ENCODE measurements at regions not wholly inside any gene's neighbourhood (a gene's known extent, or its start where the extent isn't known, plus 50 kb on each side); places are given as distances from the start of the nearest gene placed in this dataset.
"Not testable (repeated sequence)": the region's sequence is repeated elsewhere in the genome, so short reads cannot be mapped to it uniquely, and the experiment has no call there.

- Histone ChIP-seq H3K27me3 (ENCODE audit: control insufficient read depth, insufficient read depth, low read length) (no peaks in the 10 kb centered on the region), H3K9ac (ENCODE audit: insufficient read depth, low read length) (no peak overlapping the region), H3K9me3 (ENCODE audit: control insufficient read depth, insufficient read depth, low read depth, low read length) (no peaks in the 10 kb centered on the region), H4K20me1 (ENCODE audit: control insufficient read depth, extremely low read depth, insufficient read depth, low read length) (no peaks in the 10 kb centered on the region), H3K4me1 (ENCODE audit: control insufficient read depth, extremely low read depth, insufficient read depth, low read length) (no peaks in the 10 kb centered on the region), H3K79me2 (ENCODE audit: control insufficient read depth, insufficient read depth, low read length) (no peaks in the 10 kb centered on the region), H3K4me2 (ENCODE audit: extremely low read depth, insufficient read depth, low read length) (no peak overlapping the region), H3K4me3 (replicated peaks in 1 of 4; ENCODE audit: control extremely low read depth in 1 of 4, insufficient read depth in 1 of 4, low read depth in 3 of 4, low read length in 4 of 4) (no peak overlapping the region), H2AFZ (ENCODE audit: low read length) (no peak overlapping the region), H3K36me3 (ENCODE audit: control insufficient read depth, insufficient read depth, low read length) (no peaks in the 10 kb centered on the region), H3K27ac (ENCODE audit: insufficient read depth, low read length) (no peak overlapping the region)
- TF ChIP-seq CTCF (conservative IDR thresholded peaks at IDR 0.05 in 1 of 2, IDR thresholded peaks at IDR 0.05 in 1 of 2; ENCODE audit: low read depth in 1 of 2, low read length in 2 of 2) (no peak), EZH2 (IDR thresholded peaks at IDR 0.05; ENCODE audit: low read length, missing control alignments) (no peak)
- DNase-seq (ENCODE audit: low read depth in 2 of 2), result no peak
These were observed 64.5 kb upstream of the BMP2K start for GRCh38 chr4:78711676-78712075.

- not testable (repeated sequence) for H3K36me3 ChIP-seq (ENCODE audit: control insufficient read depth, insufficient read depth, low read length); H3K79me2 ChIP-seq (ENCODE audit: control insufficient read depth, insufficient read depth, low read length); DNase-seq (ENCODE audit: low read depth in 2 of 2); H3K27me3 ChIP-seq (ENCODE audit: control insufficient read depth, insufficient read depth, low read length); H3K4me2 ChIP-seq (ENCODE audit: extremely low read depth, insufficient read depth, low read length); H3K4me1 ChIP-seq (ENCODE audit: control insufficient read depth, extremely low read depth, insufficient read depth, low read length); H3K9ac ChIP-seq (ENCODE audit: insufficient read depth, low read length); H3K9me3 ChIP-seq (ENCODE audit: control insufficient read depth, insufficient read depth, low read depth, low read length); H3K27ac ChIP-seq (ENCODE audit: insufficient read depth, low read length); H4K20me1 ChIP-seq (ENCODE audit: control insufficient read depth, extremely low read depth, insufficient read depth, low read length); H2AFZ ChIP-seq (ENCODE audit: low read length); H3K4me3 ChIP-seq (replicated peaks in 1 of 4; ENCODE audit: control extremely low read depth in 1 of 4, insufficient read depth in 1 of 4, low read depth in 3 of 4, low read length in 4 of 4)
These were observed 61.6 kb upstream of the BMP2K start for GRCh38 chr4:78714598-78714997.

GRCh38 chr4:78715372-78715771 lies 60.8 kb upstream of the BMP2K start:
- H3K9ac ChIP-seq (ENCODE audit: insufficient read depth, low read length); H3K36me3 ChIP-seq (ENCODE audit: control insufficient read depth, insufficient read depth, low read length); H2AFZ ChIP-seq (ENCODE audit: low read length); DNase-seq (ENCODE audit: low read depth in 2 of 2); H3K4me2 ChIP-seq (ENCODE audit: extremely low read depth, insufficient read depth, low read length); H3K9me3 ChIP-seq (ENCODE audit: control insufficient read depth, insufficient read depth, low read depth, low read length); H3K27me3 ChIP-seq (ENCODE audit: control insufficient read depth, insufficient read depth, low read length); H4K20me1 ChIP-seq (ENCODE audit: control insufficient read depth, extremely low read depth, insufficient read depth, low read length); H3K27ac ChIP-seq (ENCODE audit: insufficient read depth, low read length); H3K79me2 ChIP-seq (ENCODE audit: control insufficient read depth, insufficient read depth, low read length); H3K4me3 ChIP-seq (replicated peaks in 1 of 4; ENCODE audit: control extremely low read depth in 1 of 4, insufficient read depth in 1 of 4, low read depth in 3 of 4, low read length in 4 of 4); H3K4me1 ChIP-seq (ENCODE audit: control insufficient read depth, extremely low read depth, insufficient read depth, low read length): not testable (repeated sequence)

GRCh38 chr4:78717712-78718111 lies 58.4 kb upstream of the BMP2K start:
- not testable (repeated sequence) for H3K4me3 ChIP-seq (replicated peaks in 1 of 4; ENCODE audit: control extremely low read depth in 1 of 4, insufficient read depth in 1 of 4, low read depth in 3 of 4, low read length in 4 of 4); H3K27me3 ChIP-seq (ENCODE audit: control insufficient read depth, insufficient read depth, low read length); H3K9me3 ChIP-seq (ENCODE audit: control insufficient read depth, insufficient read depth, low read depth, low read length); H3K4me1 ChIP-seq (ENCODE audit: control insufficient read depth, extremely low read depth, insufficient read depth, low read length); H2AFZ ChIP-seq (ENCODE audit: low read length); H3K36me3 ChIP-seq (ENCODE audit: control insufficient read depth, insufficient read depth, low read length); H3K4me2 ChIP-seq (ENCODE audit: extremely low read depth, insufficient read depth, low read length); DNase-seq (ENCODE audit: low read depth in 2 of 2); H3K27ac ChIP-seq (ENCODE audit: insufficient read depth, low read length); H3K79me2 ChIP-seq (ENCODE audit: control insufficient read depth, insufficient read depth, low read length); H4K20me1 ChIP-seq (ENCODE audit: control insufficient read depth, extremely low read depth, insufficient read depth, low read length); H3K9ac ChIP-seq (ENCODE audit: insufficient read depth, low read length)

Measured in fibroblast of lung (primary cell).